Right atrium auricular region (tissue), 2 donors: ENCODE measurements at regions not wholly inside any gene's neighbourhood (a gene's known extent, or its start where the extent isn't known, plus 50 kb on each side); places are given as distances from the start of the nearest gene placed in this dataset.

Source experiments
- DNase-seq: peaks from one replicate; pipeline ENCODE4 v3.0.0-alpha.2; 2019; ENCODE audit warnings: low spot score
- H3K27ac ChIP-seq, 2 donors: fragments of 200-600 bp; sonication (generic); 1 replicate in 1 of 2; 2 replicates in 1 of 2; pipeline ENCODE4 v1.5.1; 2016 to 2019
- H3K27me3 ChIP-seq, 2 donors: fragments of 200-600 bp; sonication (generic); one replicate each; pipeline versions ENCODE4 v1.5.1 to v1.6.0; 2017 to 2019
- H3K36me3 ChIP-seq: fragments of 200-600 bp; sonication (generic); one replicate; pipeline ENCODE4 v1.5.1; 2016
- H3K4me1 ChIP-seq, 2 donors: fragments of 200-600 bp; sonication (generic); one replicate each; pipeline versions ENCODE4 v1.5.1 to v1.6.0; 2017 to 2019
- H3K4me3 ChIP-seq, 2 donors: fragments of 200-600 bp; sonication (generic); 1 replicate in 1 of 2; 2 replicates in 1 of 2; pipeline ENCODE4 v1.5.1; 2017 to 2019; ENCODE audit warnings: mild to moderate bottlenecking in 1 of 2, moderate library complexity in 1 of 2
- H3K9me3 ChIP-seq, 2 donors: fragments of 200-600 bp; sonication (generic); one replicate each; pipeline ENCODE4 v1.5.1; 2019
- TF ChIP-seq, protein P1 (sequence below), 2 donors: fragments of 200-600 bp; sonication (generic); IDR thresholded peaks; one replicate each; pipeline ENCODE4 v1.5.1; 2019; ENCODE audit warnings: antibody characterized with exemption in 2 of 2

DNA sequence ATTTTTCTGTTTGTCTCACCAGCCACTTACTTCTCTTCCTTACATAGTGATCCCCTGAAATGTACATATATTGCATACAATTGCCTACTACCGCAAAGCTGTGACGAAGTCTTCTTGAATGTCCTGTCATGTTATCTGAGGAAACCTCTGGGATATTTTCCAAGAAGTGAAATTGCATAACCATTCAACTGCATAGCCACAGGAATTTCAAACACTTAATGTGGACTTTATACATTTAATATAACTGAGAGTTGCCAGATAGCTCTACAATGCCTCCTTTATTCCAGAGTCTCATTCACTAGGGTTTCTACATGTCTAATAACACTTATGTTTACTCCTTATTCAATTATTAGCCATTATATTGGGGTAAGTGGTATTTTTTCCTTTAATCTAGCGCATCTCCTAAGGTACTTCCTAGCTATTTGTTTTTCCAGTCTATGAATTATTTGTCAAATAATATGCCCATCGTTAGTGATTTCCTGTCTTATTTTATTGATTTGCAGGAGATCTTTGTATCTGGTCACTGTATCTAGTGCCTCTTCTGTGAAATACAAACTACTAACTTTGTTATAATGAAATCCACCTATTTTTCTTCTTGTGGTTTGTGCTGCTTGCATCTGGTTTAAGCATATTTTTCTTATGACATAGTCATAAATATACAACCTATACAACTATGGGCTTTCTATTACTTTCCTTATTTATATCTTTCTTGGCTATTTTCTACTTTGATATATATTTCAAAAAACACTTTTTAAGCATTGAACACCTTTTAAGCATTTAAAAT, 69.2 kb upstream of the GRID2 start:
- Histone ChIP-seq H3K4me3 (no peak overlapping the region), H3K4me1 (no peaks in the 10 kb centered on the region), H3K27ac (no peak overlapping the region), H3K27me3 (no peaks in the 10 kb centered on the region), H3K9me3 (peaks cover 0 to 5% of the 10 kb centered on the region in 2 donors), H3K36me3 (no peaks in the 10 kb centered on the region)
- no peak for DNase-seq
- TF ChIP-seq, protein P1, sequence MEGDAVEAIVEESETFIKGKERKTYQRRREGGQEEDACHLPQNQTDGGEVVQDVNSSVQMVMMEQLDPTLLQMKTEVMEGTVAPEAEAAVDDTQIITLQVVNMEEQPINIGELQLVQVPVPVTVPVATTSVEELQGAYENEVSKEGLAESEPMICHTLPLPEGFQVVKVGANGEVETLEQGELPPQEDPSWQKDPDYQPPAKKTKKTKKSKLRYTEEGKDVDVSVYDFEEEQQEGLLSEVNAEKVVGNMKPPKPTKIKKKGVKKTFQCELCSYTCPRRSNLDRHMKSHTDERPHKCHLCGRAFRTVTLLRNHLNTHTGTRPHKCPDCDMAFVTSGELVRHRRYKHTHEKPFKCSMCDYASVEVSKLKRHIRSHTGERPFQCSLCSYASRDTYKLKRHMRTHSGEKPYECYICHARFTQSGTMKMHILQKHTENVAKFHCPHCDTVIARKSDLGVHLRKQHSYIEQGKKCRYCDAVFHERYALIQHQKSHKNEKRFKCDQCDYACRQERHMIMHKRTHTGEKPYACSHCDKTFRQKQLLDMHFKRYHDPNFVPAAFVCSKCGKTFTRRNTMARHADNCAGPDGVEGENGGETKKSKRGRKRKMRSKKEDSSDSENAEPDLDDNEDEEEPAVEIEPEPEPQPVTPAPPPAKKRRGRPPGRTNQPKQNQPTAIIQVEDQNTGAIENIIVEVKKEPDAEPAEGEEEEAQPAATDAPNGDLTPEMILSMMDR (IDR thresholded peaks at IDR 0.05), result no peak

DNA sequence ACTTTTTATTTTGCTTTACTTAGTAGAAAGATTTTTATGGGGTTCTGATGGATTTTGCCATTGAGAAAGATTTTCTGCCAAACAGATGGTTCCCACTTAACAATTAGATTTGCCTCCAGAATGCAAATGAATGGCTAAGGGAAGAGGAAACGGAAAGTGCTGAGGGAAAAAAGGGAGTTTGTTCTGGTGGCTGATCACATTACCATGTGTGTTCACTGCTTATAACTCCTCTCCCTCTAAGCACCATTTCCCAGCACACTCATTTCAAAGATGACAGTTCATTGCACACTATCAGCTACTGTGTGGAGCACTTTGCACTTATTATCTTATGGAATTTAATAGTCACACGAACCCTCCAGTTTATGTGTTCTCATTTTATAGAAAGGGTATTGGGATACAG, 68.0 kb upstream of the GRID2 start:
- peaks cover 0 to 5% of the 10 kb centered on the region in 2 donors for H3K9me3 ChIP-seq
- TF ChIP-seq, protein P1 (IDR thresholded peaks at IDR 0.05), result no peak

DNA sequence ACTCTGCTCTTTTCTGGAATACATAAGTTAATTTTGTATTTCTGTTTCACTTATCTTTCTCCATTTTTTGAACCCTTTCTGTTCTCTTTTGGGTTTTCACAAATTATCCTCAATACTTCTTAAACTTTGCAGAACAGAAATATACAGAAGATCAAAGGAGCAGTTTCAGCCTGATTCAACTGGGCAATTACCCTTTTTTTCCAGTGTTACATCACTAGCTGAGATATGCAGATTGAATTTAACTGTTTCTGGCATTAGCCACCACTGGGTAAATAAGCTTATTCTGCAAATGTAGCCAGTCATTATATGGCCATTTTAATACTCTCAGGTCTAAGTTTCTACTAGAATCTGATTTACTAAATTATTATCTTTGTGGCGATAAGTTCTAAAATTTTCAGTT, 66.9 kb upstream of the GRID2 start:
- no peak for DNase-seq
- Histone ChIP-seq H3K4me3 (no peak overlapping the region), H3K9me3 (peaks cover 0 to 5% of the 10 kb centered on the region in 2 donors), H3K36me3 (no peaks in the 10 kb centered on the region), H3K4me1 (no peaks in the 10 kb centered on the region), H3K27ac (no peak overlapping the region), H3K27me3 (no peaks in the 10 kb centered on the region)
- TF ChIP-seq, protein P1 (IDR thresholded peaks at IDR 0.05), result no peak

More for the DNA sequence above, 68.0 kb upstream of the GRID2 start:
- H3K27me3 ChIP-seq, result no peaks in the 10 kb centered on the region
- DNase-seq, result no peak
- no peaks in the 10 kb centered on the region for H3K36me3 ChIP-seq
- no peak overlapping the region for H3K27ac ChIP-seq
- no peaks in the 10 kb centered on the region for H3K4me1 ChIP-seq
- H3K4me3 ChIP-seq, result no peak overlapping the region

DNA sequence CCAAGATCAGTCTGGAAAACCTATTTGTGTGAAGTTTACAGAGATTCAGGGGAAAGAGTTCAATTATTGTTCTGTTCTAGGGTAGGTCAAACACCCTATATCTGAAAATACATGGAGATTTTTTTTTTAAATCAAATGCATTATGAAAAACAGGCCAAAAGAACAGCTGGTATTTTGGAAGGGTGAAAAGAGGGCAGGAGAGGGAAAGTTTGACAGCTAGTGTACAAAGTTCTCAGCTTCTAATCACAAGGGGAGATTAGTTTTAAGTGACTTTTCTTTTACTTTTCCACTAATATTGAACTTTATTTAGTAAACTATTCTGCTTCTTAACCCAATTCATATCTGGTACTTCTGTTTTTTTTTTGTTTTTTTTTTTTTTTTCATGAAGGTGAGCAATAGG, 66.2 kb upstream of the GRID2 start:
- no peak overlapping the region for H3K27ac ChIP-seq
- H3K4me3 ChIP-seq, result no peak overlapping the region
- no peaks in the 10 kb centered on the region for H3K27me3 ChIP-seq
- no peaks in the 10 kb centered on the region for H3K4me1 ChIP-seq
- peaks cover 0 to 5% of the 10 kb centered on the region in 2 donors for H3K9me3 ChIP-seq
- no peak for DNase-seq
- H3K36me3 ChIP-seq, result no peaks in the 10 kb centered on the region
- TF ChIP-seq, protein P1 (IDR thresholded peaks at IDR 0.05), result no peak

DNA sequence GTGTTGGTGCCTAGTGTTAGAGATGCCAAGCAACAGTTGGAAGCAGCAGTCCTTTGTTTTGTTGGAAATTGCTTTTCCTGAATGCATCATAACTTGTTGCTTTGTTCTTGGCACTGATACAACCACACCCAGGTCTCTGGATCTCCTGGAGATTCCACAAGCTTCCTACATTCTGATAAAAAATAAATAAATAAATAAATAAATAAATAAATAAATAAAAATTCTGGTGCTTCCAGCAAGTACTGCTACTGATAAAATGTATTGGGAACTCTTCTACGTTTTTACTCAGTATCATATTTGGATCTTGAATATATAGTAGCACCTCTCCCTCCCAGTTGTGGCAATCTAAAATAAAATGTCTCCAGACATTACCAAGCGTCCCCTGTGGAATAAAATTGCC, 62.7 kb upstream of the GRID2 start:
- H3K4me3 ChIP-seq, result no peak overlapping the region
- H3K27ac ChIP-seq, result no peak overlapping the region
- H3K9me3 ChIP-seq, result peaks cover 0 to 5% of the 10 kb centered on the region in 2 donors
- no peaks in the 10 kb centered on the region for H3K4me1 ChIP-seq
- no peaks in the 10 kb centered on the region for H3K27me3 ChIP-seq
- DNase-seq, result no peak
- no peaks in the 10 kb centered on the region for H3K36me3 ChIP-seq
- TF ChIP-seq, protein P1 (IDR thresholded peaks at IDR 0.05), result no peak

DNA sequence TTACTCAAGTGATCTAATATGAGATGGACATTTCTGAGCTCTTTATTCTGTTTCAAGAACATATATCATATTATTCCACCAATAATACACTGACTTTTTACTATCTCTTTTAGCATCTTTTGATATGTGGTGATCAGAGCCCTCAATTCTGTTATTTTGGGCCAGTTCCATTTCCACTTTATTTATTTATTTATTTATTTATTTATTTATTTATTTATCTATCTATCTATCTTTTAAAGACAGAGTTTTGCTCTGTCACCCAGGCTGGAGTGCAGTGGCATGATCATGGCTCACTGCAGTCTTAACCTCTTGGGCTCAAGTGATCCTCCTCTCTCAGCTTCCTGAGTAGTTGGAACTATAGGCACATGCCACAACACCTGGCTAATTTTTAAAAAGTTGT, 57.4 kb upstream of the GRID2 start:
- TF ChIP-seq, protein P1 (IDR thresholded peaks at IDR 0.05), result no peak
- H3K27ac ChIP-seq, result no peak overlapping the region

More for the DNA sequence above, 57.4 kb upstream of the GRID2 start:
- H3K27me3 ChIP-seq, result no peaks in the 10 kb centered on the region
- H3K4me1 ChIP-seq, result no peaks in the 10 kb centered on the region
- peaks cover 0 to 1% of the 10 kb centered on the region in 2 donors for H3K9me3 ChIP-seq
- no peaks in the 10 kb centered on the region for H3K36me3 ChIP-seq
- DNase-seq, result no peak
- H3K4me3 ChIP-seq, result no peak overlapping the region
